HG03175 (cell line): ENCODE measurements at regions not wholly inside any gene's neighbourhood (a gene's known extent, or its start where the extent isn't known, plus 50 kb on each side); places are given as distances from the start of the nearest gene placed in this dataset.

Source experiments
- ATAC-seq: cut with Tn5 transposase; IDR thresholded peaks from one replicate; pipeline ENCODE4 v1.9.1; 2021; ENCODE audit warnings: mild to moderate bottlenecking, moderate library complexity; ENCODE audit not compliant: unreplicated experiment

- no peak for ATAC-seq
Measured at GRCh38 chr4:42328978-42329377, 68.3 kb upstream of the SHISA3 start.

- no peak for ATAC-seq
Measured at GRCh38 chr4:42329421-42329820, 67.9 kb upstream of the SHISA3 start.

DNA sequence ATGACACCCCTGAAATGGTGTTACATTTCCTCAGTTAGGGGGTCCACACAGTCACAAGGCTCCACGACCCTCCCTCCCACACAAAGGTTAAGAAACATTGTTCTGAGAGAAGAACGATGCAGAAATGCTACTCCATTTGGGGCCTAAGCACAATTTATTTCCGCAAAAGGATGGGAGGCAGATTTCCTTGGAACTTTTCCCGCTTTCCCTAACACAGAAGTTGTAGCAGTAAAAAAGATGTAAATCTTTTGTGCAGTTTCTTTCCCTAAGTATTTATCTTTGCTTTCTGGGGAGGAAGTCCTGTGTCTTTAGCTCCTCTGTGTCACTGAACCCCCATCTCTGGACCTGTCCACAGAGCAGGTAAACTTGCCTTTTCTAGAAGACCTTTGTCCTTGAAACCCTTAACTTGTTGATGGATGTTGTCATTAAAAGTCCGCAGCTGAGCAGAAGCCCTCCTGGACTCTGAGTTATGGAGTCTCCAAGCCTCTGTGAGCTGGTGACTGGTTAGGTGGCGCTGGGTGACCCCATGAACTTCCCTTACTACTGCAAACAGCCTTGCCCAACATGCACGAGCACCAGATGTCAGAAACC lies 67.2 kb upstream of the SHISA3 start:
- ATAC-seq, result no peak

GRCh38 chr4:42331040-42331439 lies 66.2 kb upstream of the SHISA3 start:
- no peak for ATAC-seq

GRCh38 chr4:42331914-42332368 lies 65.3 kb upstream of the SHISA3 start:
- no peak for ATAC-seq

GRCh38 chr4:42339935-42340406 lies 57.3 kb upstream of the SHISA3 start:
- ATAC-seq, result no peak

DNA sequence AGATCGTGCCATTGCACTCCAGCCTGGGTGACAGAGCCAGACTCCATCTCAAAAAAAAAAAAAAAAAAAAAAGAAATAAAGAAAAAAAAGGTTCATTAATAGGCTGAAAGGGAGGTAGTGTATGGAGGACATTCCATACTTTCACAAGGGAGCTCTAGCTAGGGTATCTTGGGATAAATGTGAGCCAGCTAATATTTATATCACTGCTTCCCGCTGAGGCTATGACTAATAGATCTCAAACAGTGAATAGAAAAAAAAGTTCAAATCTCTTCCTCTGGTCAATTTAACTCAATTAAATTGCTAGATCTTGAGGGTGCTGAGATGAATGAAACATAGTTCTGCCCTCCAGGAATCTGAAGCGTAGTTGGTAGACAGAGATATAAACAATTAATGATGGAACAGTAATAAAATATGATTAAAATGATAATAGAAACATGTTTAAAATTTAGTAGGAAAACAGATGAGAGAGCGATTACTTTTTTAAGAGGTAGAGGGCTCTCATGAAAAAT lies 55.7 kb upstream of the SHISA3 start:
- ATAC-seq, result no peak

DNA sequence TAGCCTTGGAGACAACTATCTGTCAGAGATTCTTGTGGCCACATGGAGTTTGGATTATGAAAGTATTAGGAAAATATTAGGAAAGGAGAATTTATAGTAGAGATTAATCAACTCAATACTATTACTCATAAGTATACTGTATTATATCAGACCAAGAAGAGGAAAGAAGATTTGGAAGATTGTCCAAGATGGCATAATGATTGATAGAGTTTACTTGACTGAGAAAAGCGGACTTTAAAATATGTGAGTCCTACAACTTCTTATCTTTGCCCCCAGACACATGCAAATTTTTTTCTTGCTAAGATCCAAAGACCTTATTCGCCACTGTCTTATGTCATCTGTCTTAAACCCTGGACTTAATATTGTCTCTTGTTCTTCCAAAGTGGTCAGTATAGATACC lies 54.8 kb upstream of the SHISA3 start:
- no peak for ATAC-seq

- ATAC-seq, result no peak
Measured at GRCh38 chr4:42344309-42344708, 53.0 kb upstream of the SHISA3 start.

- no peak for ATAC-seq
Measured at GRCh38 chr4:42344749-42345148, 52.5 kb upstream of the SHISA3 start.

GRCh38 chr4:42345962-42346544 lies 51.2 kb upstream of the SHISA3 start:
- ATAC-seq, result no peak

DNA sequence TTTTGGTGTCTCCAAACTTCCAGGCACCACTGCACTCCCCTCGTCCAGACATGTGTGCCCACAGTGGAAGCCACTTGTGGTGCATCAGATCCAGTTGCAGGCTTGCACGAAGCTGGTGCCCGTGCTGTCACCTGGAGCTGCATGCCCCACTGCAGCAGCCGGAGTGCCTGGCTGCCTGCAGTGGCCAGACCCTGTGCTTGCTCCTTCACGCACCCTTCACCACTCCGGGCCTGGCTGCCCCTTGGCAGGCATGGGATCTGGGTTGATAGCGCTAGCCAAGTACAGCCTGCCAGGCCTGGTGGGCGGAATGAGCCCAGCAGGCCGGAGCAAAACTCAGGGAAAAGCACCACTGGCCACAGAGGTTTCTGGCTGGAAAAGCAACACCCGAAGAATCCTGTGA lies 50.2 kb upstream of the SHISA3 start:
- no peak for ATAC-seq
